IPS-11a (cell line): ENCODE measurements at regions not wholly inside any gene's neighbourhood (a gene's known extent, or its start where the extent isn't known, plus 50 kb on each side); places are given as distances from the start of the nearest gene placed in this dataset.

ENCODE experiments used
- H3K4me3 ChIP-seq: one replicate; pipeline ENCODE4 v1.5.1; 2013; ENCODE audit warnings: low read depth, low read length, control low read depth

DNA sequence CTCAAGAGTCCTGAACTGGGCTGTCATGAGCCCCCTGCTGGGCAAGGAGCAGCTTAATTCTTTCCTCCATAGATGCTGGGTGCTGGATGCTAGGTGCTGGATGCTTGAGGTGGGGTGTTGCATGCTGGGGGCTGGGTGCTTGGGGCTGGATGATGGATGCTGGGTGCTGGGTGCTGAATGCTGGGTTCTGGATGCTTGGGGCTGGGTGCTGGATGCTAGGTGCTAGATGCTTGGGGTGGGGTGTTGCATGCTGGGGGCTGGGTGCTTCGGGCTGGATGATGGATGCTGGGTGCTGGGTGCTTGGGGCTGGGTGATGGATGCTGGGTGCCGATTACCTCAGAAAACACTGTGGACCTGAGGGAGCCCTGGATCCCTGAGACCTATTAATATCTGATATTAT, 837.7 kb downstream of the GALR1 start:
- H3K4me3 ChIP-seq, result no peak overlapping the region

DNA sequence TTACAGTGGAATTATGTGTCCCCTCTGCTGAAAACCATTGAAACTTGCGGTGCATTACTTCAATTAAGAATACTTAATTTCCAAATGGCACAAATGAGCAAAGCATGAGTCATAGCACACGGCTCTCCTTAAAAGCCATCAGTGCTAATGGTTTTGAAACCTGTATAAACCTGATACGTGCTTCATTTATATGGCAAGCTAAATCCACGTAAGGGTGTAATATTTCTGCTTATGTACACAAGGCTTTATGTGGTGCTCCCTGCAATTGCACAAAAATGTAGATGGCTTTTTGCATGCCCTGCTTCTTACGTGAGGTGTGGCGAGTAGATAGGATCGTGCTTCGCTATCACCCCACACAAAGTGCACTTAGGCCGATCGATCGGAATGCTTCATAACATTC, 840.9 kb downstream of the GALR1 start:
- no peak overlapping the region for H3K4me3 ChIP-seq

DNA sequence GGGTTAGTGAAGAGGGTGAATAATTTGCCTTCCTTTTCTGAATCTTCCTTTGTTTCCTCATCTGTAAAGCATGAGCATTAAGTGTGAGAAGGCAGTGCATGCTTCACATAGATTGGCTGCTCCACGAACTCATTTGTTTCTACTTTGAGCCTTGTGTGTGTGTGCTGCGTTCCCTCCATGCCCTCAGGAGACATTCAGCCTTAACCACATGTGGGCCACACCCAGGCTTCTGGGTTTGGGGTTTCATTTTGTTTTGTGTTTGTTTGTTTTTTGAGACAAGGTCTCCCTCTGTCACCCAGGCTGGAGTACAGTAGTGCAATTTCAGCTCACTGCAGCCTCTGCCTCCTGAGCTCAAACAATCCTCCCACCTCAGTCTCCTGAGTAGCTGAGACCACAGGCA, 843.3 kb downstream of the GALR1 start:
- H3K4me3 ChIP-seq, result no peak overlapping the region

DNA sequence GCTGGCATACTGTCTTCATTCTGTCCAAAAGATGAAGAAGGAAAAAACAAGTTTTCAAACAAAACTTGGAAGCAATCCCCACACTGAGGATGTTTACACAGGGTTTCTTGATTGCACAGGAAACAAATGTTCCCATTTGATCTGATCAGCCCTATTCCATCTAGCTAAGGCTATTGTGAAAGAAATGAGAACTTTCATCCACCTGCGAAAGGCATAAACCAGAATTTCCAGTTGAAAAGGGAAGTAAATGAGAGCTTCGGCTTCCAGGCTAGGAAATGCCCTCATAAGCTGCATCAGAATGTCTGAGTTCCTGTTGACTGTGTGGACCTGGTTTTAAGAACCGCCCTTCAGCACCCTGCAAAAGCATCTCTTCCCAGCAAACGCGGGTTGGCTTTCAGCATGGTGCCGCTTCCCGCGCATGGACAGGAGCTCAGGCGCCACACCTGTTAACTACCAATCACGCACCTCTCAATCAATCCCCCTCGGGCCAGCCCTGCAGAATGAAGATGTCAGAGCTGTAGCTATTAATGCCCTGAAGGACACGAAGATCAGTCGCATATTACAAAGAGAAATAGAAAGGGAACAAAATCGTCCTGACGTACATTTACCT, 850.4 kb downstream of the GALR1 start:
- H3K4me3 ChIP-seq, result no peak overlapping the region

DNA sequence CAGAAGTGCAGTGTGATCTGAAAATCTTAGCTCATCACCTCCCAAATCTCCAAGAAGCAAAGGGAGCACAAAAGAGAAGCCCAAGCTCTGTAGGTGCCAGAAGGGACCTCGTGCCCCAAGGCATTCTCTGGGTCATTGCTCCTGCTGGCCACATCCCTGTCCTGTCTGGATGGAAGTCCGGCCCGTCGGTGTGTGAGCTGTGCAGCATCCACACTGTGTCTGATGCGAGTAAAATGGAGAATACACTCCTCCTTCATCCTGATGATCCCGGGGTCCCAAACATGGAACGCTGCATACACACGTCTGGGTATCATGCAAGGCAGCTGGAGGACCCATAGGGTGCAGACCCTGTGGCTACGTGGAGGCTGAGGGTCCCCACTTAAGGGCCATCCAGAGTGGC, 851.4 kb downstream of the GALR1 start:
- no peak overlapping the region for H3K4me3 ChIP-seq

DNA sequence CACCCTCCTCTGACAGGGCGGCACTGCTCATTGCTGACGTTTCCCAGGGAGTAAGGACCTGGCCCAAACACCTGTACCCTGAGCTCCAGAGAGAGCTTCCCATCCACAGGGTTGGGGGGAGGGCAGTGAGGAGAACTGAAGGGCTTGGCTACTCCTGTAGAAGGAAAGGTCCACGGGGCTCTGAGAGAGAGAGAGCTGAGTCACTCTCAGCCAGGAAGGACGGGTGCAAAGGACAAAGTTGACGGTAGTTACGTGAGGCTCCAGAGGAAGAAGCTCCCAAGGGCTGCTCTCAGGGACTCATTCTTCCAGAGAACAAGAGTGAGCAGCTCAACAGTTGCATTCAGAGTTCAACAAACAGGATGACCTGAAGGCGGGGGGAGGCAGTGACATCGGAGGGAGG, 852.5 kb downstream of the GALR1 start:
- no peak overlapping the region for H3K4me3 ChIP-seq

DNA sequence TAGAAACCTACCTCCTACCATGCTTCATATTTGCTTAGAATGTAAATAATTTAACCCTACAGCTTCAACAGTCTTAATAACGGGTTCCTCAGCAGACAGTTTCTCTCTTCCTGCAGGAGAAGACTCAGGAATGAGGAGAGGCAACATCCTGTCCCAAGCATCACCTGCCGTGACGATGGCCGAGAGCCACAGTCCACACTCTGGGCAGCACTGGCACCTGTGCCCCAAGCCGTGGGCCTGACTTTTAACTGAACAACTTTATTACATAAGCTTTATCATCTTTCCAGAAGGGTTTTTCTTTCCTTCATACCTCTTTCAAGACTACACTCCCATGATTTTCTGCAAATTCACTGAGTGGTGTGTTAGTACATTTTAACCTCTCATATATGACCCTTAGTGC, 856.0 kb downstream of the GALR1 start:
- no peak overlapping the region for H3K4me3 ChIP-seq

DNA sequence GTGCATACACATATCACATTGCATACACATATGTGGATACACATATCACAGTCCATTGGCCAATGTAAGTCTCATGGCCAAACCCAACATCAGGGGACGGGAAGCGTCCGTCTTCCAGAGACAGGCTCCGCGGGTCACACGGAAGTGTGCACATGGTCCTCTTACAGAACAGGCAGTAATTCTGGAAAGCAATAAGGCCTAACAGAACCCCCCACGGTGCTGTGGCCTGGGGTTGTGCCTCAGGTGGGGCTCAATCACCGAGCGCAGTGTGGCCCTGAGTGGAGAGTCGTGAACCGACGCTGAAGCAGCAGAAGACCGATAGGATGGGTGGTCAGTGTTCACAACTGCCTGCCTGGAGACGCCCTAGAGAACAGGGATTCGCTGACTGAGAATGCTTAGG, 857.3 kb downstream of the GALR1 start:
- H3K4me3 ChIP-seq, result no peak overlapping the region

DNA sequence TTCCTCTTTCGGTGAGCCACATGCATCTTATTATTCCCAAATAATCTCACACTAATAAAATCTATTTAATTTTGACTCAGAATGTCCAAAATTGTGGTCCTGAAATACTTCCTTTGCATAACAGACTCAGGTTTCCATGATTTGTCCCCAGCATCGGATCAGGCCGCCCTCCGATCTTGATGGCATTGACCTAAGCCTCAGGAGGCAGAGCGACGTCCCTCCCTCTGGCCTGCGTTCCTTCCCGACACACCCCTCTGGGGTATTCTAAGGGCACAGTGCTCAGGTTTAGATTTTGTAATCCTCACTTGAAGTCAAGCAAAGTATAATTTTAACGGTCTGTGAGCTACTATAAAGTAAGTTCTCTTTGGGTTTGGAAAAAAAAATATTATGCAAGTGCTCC, 857.7 kb downstream of the GALR1 start:
- no peak overlapping the region for H3K4me3 ChIP-seq

DNA sequence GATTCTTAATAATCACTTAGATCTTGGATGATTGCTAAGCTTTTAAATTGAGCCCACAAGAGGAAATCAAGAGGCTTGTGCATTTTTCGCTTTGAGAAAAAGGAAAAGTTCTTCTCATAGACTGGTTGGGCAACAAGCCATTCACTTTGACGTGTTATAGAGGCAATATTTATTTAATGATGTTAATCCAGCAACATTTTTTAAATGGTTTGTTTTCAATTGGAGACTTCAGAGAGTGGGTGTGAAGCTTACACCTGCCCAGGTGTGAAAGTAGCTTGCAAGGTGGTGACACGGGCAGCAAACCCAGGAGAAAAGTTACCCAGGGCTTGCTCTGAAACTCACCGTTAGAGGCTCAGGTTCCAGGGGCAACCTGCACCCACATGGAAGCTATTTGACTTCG, 858.9 kb downstream of the GALR1 start:
- H3K4me3 ChIP-seq, result no peak overlapping the region

DNA sequence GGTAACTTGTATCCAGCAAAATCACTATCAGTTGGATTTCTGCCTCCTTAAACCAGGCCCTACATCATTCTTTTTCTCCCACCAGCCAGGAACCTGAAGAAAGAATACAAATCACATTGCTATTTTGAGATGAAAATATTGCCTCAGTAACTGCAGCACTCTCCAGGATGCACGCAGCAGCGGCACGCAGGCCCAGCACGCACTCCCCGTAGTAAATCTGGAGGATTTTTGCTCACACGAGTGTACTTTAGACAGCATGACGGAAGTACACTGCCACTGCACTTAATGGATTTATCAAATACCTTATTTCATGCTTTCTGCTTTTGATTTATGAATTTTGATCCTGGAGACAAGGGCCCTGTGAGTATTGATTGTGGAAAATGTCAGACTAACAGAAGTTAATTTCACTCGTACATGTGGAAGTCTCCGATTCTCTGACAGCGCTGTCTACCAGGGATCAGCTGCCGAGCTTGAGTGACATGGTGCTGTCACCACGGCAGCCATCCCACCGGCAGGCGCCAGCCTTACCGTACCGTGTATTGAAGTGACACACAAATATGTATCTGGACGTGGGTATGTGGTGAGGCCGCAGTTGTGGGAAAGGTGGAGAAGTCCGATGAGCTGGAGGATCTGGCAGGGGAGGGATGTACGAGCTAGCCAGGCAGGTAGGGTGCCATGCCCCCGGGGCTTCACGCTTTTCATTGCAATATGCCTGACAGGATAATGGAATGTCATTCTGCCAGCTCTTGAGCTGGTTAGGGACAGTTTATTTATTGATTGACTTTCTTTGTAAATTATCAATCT, 863.7 kb downstream of the GALR1 start:
- H3K4me3 ChIP-seq, result no peak overlapping the region

DNA sequence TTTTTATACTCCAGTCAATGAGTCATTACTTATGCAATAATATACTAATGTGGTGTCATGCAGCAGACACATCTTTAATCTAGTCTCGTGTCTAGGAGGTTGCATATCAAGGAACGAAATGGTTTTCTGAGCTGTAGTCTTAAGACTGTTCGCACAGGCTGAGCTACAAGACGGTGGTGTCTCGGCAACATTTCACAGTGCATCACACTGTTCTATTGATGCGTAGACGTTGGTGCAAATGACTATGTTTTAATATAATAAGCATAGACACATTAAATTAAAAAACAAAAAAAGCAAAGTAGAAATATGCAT, 864.2 kb downstream of the GALR1 start:
- H3K4me3 ChIP-seq, result no peak overlapping the region

DNA sequence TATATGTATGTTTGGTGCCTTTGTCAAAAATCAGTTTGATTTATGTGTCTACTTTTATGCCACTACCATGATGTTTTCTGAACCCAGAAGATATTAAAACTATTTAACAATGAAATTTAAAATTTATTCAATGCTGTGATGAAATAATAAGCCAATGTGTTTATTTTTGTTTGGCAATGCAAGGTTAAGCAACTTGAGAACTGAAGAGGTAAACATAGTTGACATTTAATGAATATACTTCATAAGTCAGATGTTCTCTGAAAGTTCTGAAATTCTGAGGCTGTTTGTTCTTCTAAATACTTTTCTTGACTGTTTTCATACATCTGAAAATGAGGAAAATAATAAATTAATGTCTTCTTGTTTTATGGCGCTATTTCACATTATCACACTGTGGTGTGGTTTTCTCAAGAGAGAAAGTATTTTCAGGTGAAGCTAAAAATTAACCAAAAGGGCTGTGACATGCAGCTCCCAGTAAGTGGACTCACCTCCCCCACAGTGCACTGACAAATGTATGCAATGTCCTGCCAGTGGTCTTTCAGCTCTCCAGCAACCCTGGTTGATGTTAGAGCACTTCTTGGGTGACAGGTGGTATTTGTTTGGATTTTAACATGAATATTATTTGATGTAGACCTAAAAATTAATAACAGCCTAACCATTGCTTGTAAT, 863.6 kb upstream of the SALL3 start:
- no peak overlapping the region for H3K4me3 ChIP-seq

DNA sequence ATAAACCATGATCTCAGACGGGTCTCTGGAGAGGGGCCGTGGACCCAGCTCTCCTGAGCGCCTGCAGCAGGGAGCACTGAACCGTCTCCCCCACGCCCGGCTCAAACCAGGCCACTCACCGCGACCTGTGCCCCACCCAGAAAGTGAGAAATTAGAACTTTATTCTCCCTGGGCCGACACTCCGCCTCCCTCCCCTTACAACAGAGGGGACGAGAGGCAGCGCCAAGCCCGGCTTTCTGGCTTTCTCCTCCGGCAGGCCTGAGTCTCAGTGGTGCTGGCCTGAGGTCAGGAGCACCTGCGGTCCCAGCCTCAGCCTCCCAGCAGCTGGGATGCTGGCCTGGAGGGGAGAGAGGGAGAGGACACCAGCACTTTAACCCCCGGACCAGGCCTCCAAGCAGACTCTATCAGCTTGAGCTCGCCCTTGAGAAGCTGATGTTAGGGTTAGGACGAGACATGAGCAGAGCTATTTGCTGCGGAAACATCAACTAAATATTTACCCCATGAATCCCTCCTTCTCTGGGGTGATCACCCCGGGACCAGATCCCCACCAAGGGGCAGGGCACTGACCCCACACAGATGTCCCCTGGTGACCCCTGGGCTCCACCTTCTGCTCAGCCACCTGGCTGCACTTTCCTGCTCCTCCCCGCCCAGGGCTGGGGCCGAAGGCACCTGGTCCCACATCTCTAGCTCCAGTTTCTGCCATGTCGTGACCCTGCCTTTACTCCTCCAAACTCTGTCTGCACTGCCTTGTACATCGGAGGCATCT, 856.3 kb upstream of the SALL3 start:
- H3K4me3 ChIP-seq, result no peak overlapping the region

DNA sequence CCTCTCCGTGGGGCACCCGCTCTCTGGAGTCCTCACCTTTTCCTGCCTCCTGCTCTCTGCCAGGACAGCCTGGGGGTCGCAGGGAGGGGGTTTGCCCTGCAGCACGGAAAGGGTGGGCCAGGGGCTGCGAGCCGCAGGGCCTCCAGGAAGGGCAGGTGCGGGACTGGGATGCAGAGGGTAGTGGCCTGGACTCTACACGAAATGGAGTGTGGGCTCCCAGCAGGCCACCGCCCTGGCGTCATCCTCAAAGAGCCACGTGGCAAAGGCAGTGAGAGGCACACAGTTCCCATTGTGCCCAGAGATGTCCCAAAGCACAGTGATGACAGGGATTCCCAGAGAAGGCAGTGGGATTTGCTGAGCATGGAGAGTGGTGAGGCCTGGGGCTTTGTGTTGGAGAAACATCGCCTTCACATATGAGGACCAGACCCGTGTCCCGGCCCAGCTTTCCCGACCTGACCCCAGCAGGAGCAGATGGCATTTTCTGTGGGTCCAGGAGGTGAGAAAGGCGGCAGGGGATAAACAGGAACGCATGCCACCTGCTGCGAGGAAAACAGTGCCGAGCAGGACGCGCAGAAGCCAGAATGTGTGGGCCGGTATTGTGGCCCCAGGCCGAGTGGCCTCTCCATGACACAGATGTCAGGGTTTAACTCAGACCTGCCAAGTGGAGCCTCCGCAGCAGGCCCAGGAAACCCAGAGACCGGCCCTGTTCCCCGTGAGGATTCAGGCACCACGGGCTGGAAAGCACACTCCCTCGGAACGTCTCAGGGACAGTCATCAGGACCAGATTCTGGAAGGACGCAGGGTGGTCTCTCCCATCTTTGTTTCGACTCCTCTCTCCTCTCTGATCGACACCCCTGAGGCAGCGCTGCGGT, 855.5 kb upstream of the SALL3 start:
- H3K4me3 ChIP-seq, result no peak overlapping the region

DNA sequence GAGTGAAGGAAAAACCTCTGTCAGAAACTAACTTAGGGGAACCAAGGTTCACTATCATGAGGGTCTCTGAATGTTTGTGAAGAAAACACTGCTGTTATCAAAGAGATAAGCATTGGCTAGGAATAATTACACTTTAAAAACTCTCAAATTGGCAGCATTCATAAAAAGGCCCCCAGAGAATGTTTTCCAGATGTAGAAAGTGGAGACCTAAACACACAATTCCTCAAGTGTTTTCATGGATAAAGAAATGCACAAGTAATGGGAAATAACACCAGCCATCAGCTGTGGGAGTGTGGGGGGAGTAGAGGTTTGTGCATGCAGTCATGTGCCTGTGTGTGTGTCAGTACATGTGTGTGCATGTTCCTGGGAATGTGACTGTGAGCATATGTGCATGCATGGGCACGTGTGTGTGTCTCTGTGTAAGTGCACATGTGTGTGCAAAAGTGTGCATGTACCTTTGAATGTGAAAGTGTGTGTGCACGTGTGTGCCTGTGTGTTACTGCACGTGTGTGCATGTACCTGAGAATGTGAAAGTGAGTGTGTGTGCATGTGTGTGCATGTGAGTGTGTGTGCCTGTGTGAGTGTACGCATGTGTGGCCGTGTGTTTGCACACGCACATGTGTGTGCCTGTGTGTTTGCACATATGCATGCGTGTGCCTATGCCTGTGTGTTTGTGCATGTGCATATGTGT, 854.3 kb upstream of the SALL3 start:
- H3K4me3 ChIP-seq, result no peak overlapping the region

DNA sequence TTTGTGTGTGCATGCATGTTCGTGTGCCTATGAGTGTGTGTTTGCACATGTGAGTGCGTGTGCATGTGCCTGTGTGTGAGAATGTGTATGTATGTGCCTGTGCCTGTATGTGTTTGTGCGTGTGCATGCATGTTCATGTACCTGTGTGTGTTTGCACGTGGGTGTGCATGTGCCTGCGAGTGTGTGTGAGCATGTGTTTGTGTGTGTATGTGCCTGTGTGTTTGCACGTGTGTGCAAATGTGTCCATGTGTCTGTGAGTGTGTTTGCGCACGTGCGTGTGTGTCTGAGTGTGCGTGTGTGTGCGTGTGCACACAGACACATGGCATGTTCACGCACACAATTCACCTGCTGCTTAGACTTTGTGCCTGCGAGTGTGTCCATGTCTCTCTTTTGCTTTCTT, 853.5 kb upstream of the SALL3 start:
- no peak overlapping the region for H3K4me3 ChIP-seq

DNA sequence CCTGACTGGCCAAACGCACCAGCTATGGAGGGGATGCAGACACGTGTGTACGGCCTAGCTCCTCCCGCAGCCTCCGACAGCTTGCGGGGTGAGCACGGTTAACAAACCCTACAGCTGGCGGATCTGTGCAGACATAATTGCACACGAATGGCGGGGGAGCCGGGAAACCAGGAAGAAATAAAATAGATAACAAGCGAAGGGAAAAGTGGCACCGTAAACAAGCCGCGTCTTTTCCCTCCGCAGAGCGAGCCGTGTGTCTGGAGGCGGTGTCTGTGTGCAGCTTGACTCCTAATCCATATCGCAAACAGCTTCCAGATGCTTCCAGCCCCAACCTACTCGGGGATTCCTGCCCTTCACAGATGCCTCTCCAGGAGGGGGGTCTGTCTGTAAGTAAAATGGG, 853.1 kb upstream of the SALL3 start:
- H3K4me3 ChIP-seq, result no peak overlapping the region

DNA sequence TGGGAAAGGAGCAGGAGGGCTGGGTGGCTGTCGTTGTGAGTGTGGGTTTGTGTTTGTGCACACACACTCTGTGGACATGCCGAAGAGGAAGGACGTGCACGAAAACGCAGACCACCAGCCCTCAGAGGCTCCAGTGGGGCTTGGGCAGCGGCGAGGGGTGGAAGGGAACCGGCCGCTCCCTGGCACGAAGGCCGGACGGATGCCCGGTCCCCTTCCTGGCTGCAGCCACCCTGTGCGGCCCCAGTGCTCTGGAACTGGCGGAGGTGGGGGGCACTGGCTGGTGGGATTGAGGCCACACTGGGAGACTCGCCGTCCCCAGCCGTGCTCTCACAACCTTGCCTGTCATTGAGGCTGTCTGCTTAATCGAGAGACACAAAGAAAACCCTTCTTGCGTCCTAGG, 852.6 kb upstream of the SALL3 start:
- H3K4me3 ChIP-seq, result no peak overlapping the region

DNA sequence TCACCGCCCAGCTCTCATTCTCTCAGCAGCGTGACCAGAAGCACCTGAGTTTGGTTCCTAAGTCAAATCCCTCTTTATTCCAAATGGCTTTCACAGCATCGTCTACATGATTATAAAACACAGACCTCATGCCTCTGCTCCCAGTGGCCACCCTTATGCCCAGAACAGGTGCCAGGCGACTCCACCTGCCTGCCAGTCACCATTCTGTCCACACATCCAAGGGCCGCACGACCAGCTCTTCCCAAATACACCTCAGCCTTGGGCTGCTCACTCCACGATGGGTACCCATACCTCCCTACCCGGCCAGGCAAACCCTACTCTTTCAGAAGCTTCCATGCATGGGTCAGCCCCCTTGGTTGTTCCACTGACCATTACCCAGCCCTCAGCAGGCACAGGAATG, 851.6 kb upstream of the SALL3 start:
- no peak overlapping the region for H3K4me3 ChIP-seq
